ENCODE measurements at regions not wholly inside any gene's neighbourhood (a gene's known extent, or its start where the extent isn't known, plus 50 kb on each side); places are given as distances from the start of the nearest gene placed in this dataset.

DNA sequence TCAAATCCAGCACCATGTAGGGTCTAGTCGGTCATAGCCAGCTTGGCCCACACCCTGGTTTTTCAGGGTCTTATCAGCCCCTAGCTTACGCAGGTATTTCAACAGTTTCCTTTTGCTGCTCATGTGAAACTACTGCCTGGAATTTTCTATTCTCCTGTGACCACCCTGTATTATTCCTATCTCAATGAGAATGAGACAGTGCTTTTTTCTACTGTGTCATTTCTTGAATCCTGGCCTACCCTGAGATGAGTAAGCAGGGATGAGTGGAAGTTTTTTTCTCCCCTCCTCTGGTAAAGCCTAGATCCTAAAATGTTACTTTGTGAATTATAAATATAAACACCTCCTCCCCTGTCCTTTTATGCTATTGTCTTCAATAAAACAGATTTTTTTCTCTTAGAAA is 62.7 kb upstream of the ARID2 start:
- Histone ChIP-seq H3K4me3 (no peak overlapping the region), H3K36me3 (no peaks in the 10 kb centered on the region), H3K4me1 (peaks cover 0 to 22% (median 6%) of the 10 kb centered on the region in 3 donors), H3K27me3 (no peaks in the 10 kb centered on the region), H3K9me3 (no peaks in the 10 kb centered on the region), H3K27ac (no peak overlapping the region)
- no peak for ATAC-seq
- 81 to 86% methylated on average over 1 to 2 of the region's 2 CpGs for WGBS, 2 donors (ENCODE audit: low coverage in 1 of 2)
- no peak for TF ChIP-seq CTCF (IDR thresholded peaks at IDR 0.05)

DNA sequence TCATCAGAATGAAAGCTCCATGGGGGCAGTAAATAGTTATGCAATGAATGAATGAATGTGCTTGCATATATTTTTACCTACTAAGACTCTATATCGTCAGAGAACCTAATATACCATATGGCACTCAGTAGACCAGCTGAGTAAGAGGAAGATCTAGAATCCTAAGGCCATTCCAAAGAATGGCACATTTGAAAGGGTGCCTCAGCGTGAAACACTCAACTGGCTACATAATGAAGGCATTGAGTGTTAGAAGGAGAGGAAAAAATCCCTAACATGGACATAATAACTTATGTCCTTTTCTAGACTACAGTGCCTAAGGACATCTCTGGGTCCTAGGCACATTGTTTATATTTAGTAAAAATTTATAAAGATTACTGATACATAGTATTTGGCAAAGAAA is 61.7 kb upstream of the ARID2 start:
- 85 to 94% methylated on average over 2 of the region's 2 CpGs for WGBS, 2 donors (ENCODE audit: low coverage in 1 of 2)
- H3K36me3 ChIP-seq: no peaks in the 10 kb centered on the region
- H3K27me3 ChIP-seq: no peaks in the 10 kb centered on the region
- no peak overlapping the region for H3K4me3 ChIP-seq
- no peaks in the 10 kb centered on the region for H3K9me3 ChIP-seq
- H3K27ac ChIP-seq: no peak overlapping the region
- TF ChIP-seq POLR2AphosphoS5 (IDR thresholded peaks at IDR 0.05) (no peak), POLR2A (IDR thresholded peaks at IDR 0.05) (no peak), CTCF (IDR thresholded peaks at IDR 0.05) (no peak), EP300 (IDR thresholded peaks at IDR 0.05) (no peak)
- H3K4me1 ChIP-seq: peaks cover 0 to 22% (median 6%) of the 10 kb centered on the region in 3 donors
- no peak for ATAC-seq

- Histone ChIP-seq H3K4me1 (peaks cover 0 to 27% (median 8%) of the 10 kb centered on the region in 3 donors), H3K27me3 (no peaks in the 10 kb centered on the region), H3K9me3 (no peaks in the 10 kb centered on the region), H3K36me3 (no peaks in the 10 kb centered on the region), H3K4me3 (peak overlapping the region in 1 of 2 donors; percentile 18), H3K27ac (peak overlapping the region; percentile 22 to 54 (median 33))
- no peak for ATAC-seq
- TF ChIP-seq CTCF (IDR thresholded peaks at IDR 0.05): no peak
- no peak for TF ChIP-seq POLR2A (IDR thresholded peaks at IDR 0.05)
- no peak for TF ChIP-seq EP300 (IDR thresholded peaks at IDR 0.05)
- TF ChIP-seq POLR2AphosphoS5 (IDR thresholded peaks at IDR 0.05): no peak
- 11 to 29% methylated on average over 1 of the region's 1 CpG for WGBS, 2 donors (ENCODE audit: low coverage in 1 of 2)
Measured at GRCh38 chr12:45668641-45669040, 60.9 kb upstream of the ARID2 start.

DNA sequence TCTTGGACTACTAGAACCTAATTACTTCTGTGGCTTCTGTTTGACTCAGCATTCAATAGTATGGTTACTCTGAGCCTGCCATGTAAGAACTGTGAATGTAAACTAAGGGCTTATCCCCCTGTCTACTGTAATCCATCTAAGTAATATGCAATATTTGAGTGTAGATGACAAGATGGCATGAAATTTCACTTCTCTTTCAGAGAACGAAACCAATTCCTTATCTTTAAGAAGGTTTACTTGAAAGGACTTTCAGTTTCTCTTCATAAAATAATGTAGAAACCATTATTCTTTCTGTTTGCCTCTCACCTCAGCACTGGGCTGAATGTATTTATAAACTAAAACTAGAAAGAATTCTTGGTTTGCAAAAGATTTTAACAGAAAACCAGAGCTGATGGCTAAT is 60.4 kb upstream of the ARID2 start:
- no peak for ATAC-seq
- TF ChIP-seq POLR2A (IDR thresholded peaks at IDR 0.05): no peak
- TF ChIP-seq EP300 (IDR thresholded peaks at IDR 0.05): no peak
- no peak for TF ChIP-seq POLR2AphosphoS5 (IDR thresholded peaks at IDR 0.05)
- no peak for TF ChIP-seq CTCF (IDR thresholded peaks at IDR 0.05)
- 11 to 26% methylated on average over 1 of the region's 1 CpG for WGBS, 2 donors (ENCODE audit: low coverage in 1 of 2)
- H3K27me3 ChIP-seq: no peaks in the 10 kb centered on the region
- H3K27ac ChIP-seq: peak overlapping the region; percentile 22 to 54 (median 33)
- no peaks in the 10 kb centered on the region for H3K36me3 ChIP-seq
- no peaks in the 10 kb centered on the region for H3K9me3 ChIP-seq
- H3K4me1 ChIP-seq: peaks cover 0 to 31% (median 9%) of the 10 kb centered on the region in 3 donors
- peak overlapping the region in 1 of 2 donors; percentile 18 for H3K4me3 ChIP-seq

DNA sequence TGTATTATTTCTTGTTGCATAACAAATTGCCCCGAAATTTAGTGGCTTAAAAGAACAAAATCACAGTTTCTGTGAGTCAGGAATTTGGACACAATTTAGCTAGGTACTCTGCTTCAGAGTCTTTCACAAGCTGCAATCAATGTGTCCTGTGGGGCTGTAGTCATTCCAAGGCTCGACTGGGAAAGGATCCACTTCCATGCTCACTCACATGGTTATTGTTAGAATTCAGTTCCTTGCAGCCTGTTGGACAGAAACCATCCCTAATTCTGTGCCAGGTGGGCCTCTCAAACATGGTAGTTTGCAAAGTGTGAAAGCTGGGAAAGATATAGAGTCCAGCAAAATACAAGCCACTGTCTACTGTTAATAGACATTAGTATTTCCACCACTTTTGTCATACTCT is 59.7 kb upstream of the ARID2 start:
- no peak overlapping the region for H3K4me3 ChIP-seq
- 44 to 53% methylated on average over 2 of the region's 2 CpGs for WGBS, 2 donors (ENCODE audit: low coverage in 1 of 2)
- peaks cover 3 to 38% (median 9%) of the 10 kb centered on the region in 3 donors for H3K4me1 ChIP-seq
- no peak for TF ChIP-seq POLR2A (IDR thresholded peaks at IDR 0.05)
- no peak for TF ChIP-seq POLR2AphosphoS5 (IDR thresholded peaks at IDR 0.05)
- TF ChIP-seq EP300 (IDR thresholded peaks at IDR 0.05): no peak
- no peak for TF ChIP-seq CTCF (IDR thresholded peaks at IDR 0.05)
- no peaks in the 10 kb centered on the region for H3K9me3 ChIP-seq
- H3K27ac ChIP-seq: no peak overlapping the region
- peak; percentile 34 for ATAC-seq
- H3K27me3 ChIP-seq: no peaks in the 10 kb centered on the region
- no peaks in the 10 kb centered on the region for H3K36me3 ChIP-seq

Data from gastroesophageal sphincter (tissue), 4 donors.